DOHH2 (cell line): ENCODE measurements at regions not wholly inside any gene's neighbourhood (a gene's known extent, or its start where the extent isn't known, plus 50 kb on each side); places are given as distances from the start of the nearest gene placed in this dataset.

Source experiments
- H3F3A ChIP-seq: fragments of 200-600 bp; sonication (generic), shearing (Covaris generic); 2 replicates; pipeline ENCODE4 v1.6.0; 2016; ENCODE audit warnings: antibody characterized with exemption, mild to moderate bottlenecking; ENCODE audit not compliant: control insufficient read depth, insufficient read depth
- H3K27ac ChIP-seq: fragments of 200-600 bp; sonication (generic); 2 replicates; pipeline ENCODE4 v1.5.1; 2014; ENCODE audit warnings: low read depth, mild to moderate bottlenecking, low read length, moderate library complexity
- H3K27me3 ChIP-seq: fragments of 200-600 bp; sonication (generic); 2 replicates; pipeline ENCODE4 v1.6.1; 2014; ENCODE audit warnings: mild to moderate bottlenecking, low read length, mixed read lengths; ENCODE audit not compliant: control insufficient read depth
- H3K36me3 ChIP-seq: fragments of 200-600 bp; sonication (generic); 2 replicates; pipeline ENCODE4 v1.6.1; 2014; ENCODE audit warnings: mild to moderate bottlenecking, low read length, moderate library complexity, mixed read lengths; ENCODE audit not compliant: control insufficient read depth
- H3K4me1 ChIP-seq: fragments of 200-600 bp; sonication (generic); 2 replicates; pipeline ENCODE4 v1.6.1; 2014; ENCODE audit warnings: mild to moderate bottlenecking, low read length, mixed read lengths; ENCODE audit not compliant: control insufficient read depth
- H3K4me2 ChIP-seq: fragments of 200-600 bp; sonication (generic); 2 replicates; pipeline ENCODE4 v1.6.0; 2014; ENCODE audit warnings: mild to moderate bottlenecking, low read length, moderate library complexity
- H3K4me3 ChIP-seq: fragments of 200-600 bp; sonication (generic); 2 replicates; pipeline ENCODE4 v1.5.1; 2014; ENCODE audit warnings: mild to moderate bottlenecking, low read length, mixed read lengths
- H3K79me2 ChIP-seq: fragments of 200-600 bp; sonication (generic); 2 replicates; pipeline ENCODE4 v1.6.1; 2014; ENCODE audit warnings: mild to moderate bottlenecking, low read length, mixed read lengths; ENCODE audit not compliant: control insufficient read depth
- H3K9me2 ChIP-seq: fragments of 200-600 bp; sonication (generic); replicated peaks from 2 replicates; pipeline ENCODE4 v1.6.1; 2014; ENCODE audit warnings: mild to moderate bottlenecking, low read length, mixed read lengths; ENCODE audit not compliant: control insufficient read depth
- H3K9me3 ChIP-seq: fragments of 200-600 bp; sonication (generic); 2 replicates; pipeline ENCODE4 v1.6.1; 2014; ENCODE audit warnings: antibody characterized with exemption, low read length, mixed read lengths; ENCODE audit not compliant: control insufficient read depth, insufficient read depth
- H4K20me1 ChIP-seq: fragments of 200-600 bp; sonication (generic); 2 replicates; pipeline ENCODE4 v1.6.0; 2014; ENCODE audit warnings: low read depth, mild to moderate bottlenecking, antibody characterized with exemption, low read length, moderate library complexity; ENCODE audit not compliant: control insufficient read depth, insufficient read depth
- CTCF ChIP-seq: fragments of 200-600 bp; sonication (generic); IDR thresholded peaks from one replicate; pipeline ENCODE4 v1.5.1; 2014; ENCODE audit warnings: antibody characterized with exemption, mild to moderate bottlenecking, low read depth, low read length; ENCODE audit not compliant: poor library complexity, severe bottlenecking
- EZH2phosphoT487 ChIP-seq: fragments of 200-600 bp; sonication (generic); IDR thresholded peaks from 2 replicates; pipeline ENCODE4 v1.6.1; 2017; ENCODE audit warnings: borderline replicate concordance, mild to moderate bottlenecking, antibody characterized with exemption, low read length, moderate library complexity, mixed read lengths

DNA sequence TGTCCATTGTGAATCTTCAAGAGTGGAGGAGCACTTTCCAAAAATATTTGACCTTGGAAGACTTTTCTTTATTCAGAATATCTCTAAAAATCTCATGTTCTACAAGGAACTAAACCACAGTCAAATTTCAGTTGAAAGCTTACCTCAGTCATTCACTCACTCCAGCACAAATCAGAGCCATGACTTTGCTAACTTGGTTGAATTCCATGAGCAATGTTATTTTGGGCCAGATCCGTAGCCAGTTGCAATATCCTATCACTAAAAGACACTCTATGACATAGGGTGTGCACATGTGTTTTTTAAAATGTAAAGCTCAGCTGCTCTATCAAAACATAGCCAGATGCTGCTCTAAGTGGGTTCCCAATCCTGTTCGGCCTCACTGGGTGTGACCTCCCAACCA, 156.1 kb upstream of the ANKRD55 start:
- no peaks in the 10 kb centered on the region for H4K20me1 ChIP-seq
- H3K27me3 ChIP-seq, result no peaks in the 10 kb centered on the region
- H3K79me2 ChIP-seq, result no peaks in the 10 kb centered on the region
- H3K36me3 ChIP-seq, result no peaks in the 10 kb centered on the region
- H3K9me3 ChIP-seq, result 0 out of 2 replicates have a peak, but pooled peaks cover 7% of the 10 kb centered on the region
- no peak overlapping the region for H3K4me2 ChIP-seq
- H3K4me1 ChIP-seq, result peaks cover 14% of the 10 kb centered on the region
- no peak for TF ChIP-seq EZH2phosphoT487
- no peak for TF ChIP-seq CTCF
- no peak overlapping the region for H3K27ac ChIP-seq
- no peaks in the 10 kb centered on the region for H3F3A ChIP-seq
- no peak overlapping the region for H3K4me3 ChIP-seq
- no peaks in the 10 kb centered on the region for H3K9me2 ChIP-seq

- Histone ChIP-seq H3K4me3 (no peak overlapping the region), H3F3A (no peaks in the 10 kb centered on the region), H3K27ac (no peak overlapping the region)
Observed at GRCh38 chr5:56388229-56388985, 155.3 kb upstream of the ANKRD55 start.

DNA sequence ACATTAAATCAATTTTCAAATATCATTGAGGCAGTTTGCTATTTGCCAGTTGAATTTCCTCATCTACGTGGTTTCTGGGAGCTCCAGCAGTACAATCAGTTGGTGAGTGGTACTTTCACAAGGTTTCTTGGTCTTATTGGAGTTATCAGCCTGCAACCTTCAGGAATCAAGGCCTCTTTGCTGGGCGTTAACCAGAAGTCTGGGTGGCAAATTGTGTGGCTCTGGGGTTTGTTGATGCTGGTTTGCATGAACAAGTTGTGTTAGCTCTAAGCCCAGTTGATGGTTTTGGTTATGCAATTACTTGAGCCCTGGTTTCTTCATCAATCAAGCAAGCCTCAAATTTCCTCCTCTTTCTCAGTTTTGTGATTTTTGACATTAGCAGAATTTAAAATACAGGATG, 152.9 kb upstream of the ANKRD55 start:
- no peak overlapping the region for H3K4me3 ChIP-seq
- H3F3A ChIP-seq, result no peaks in the 10 kb centered on the region
- no peak overlapping the region for H3K4me2 ChIP-seq
- no peaks in the 10 kb centered on the region for H3K79me2 ChIP-seq
- no peak overlapping the region for H3K27ac ChIP-seq
- no peaks in the 10 kb centered on the region for H3K9me2 ChIP-seq
- H3K9me3 ChIP-seq, result 0 out of 2 replicates have a peak, but pooled peaks cover 7% of the 10 kb centered on the region
- no peaks in the 10 kb centered on the region for H3K4me1 ChIP-seq
- H4K20me1 ChIP-seq, result no peaks in the 10 kb centered on the region
- H3K27me3 ChIP-seq, result no peaks in the 10 kb centered on the region
- no peaks in the 10 kb centered on the region for H3K36me3 ChIP-seq
- no peak for TF ChIP-seq CTCF
- no peak for TF ChIP-seq EZH2phosphoT487

More at GRCh38 chr5:56388229-56388985, 155.3 kb upstream of the ANKRD55 start:
- Histone ChIP-seq H3K4me2 (no peak overlapping the region), H3K27me3 (no peaks in the 10 kb centered on the region), H4K20me1 (no peaks in the 10 kb centered on the region), H3K36me3 (no peaks in the 10 kb centered on the region), H3K79me2 (no peaks in the 10 kb centered on the region), H3K9me3 (0 out of 2 replicates have a peak, but pooled peaks cover 7% of the 10 kb centered on the region), H3K4me1 (peaks cover 12% of the 10 kb centered on the region), H3K9me2 (no peaks in the 10 kb centered on the region)
- TF ChIP-seq EZH2phosphoT487 (no peak), CTCF (no peak)
